ENCODE measurements at regions not wholly inside any gene's neighbourhood (a gene's known extent, or its start where the extent isn't known, plus 50 kb on each side); places are given as distances from the start of the nearest gene placed in this dataset.
A peak's percentile ranks its signal among the peaks of the same experiment; 100 is the strongest.

- DNase-seq = no peak
These were observed 172.2 kb upstream of the SLC10A2 start for GRCh38 chr13:103238441-103238840.

GRCh38 chr13:103236213-103236612 lies 170.0 kb upstream of the SLC10A2 start:
- DNase-seq = no peak

- DNase-seq = no peak
These were observed 163.5 kb upstream of the SLC10A2 start for GRCh38 chr13:103229674-103230073.

- DNase-seq = no peak
These were observed 158.6 kb upstream of the SLC10A2 start for GRCh38 chr13:103224804-103225203.

GRCh38 chr13:103222683-103223082 lies 156.5 kb upstream of the SLC10A2 start:
- no peak for DNase-seq

- no peak for DNase-seq
These were observed 152.0 kb upstream of the SLC10A2 start for GRCh38 chr13:103218253-103218652.

GRCh38 chr13:103213152-103213551 lies 146.9 kb upstream of the SLC10A2 start:
- DNase-seq = no peak

GRCh38 chr13:103210348-103210747 lies 144.1 kb upstream of the SLC10A2 start:
- no peak for DNase-seq

- DNase-seq = no peak
These were observed 137.6 kb upstream of the SLC10A2 start for GRCh38 chr13:103203735-103204330.

GRCh38 chr13:103200118-103200885 lies 134.1 kb upstream of the SLC10A2 start:
- DNase-seq = no peak

- DNase-seq = no peak
These were observed 133.3 kb upstream of the SLC10A2 start for GRCh38 chr13:103199380-103200088.

- DNase-seq = no peak
These were observed 130.1 kb upstream of the SLC10A2 start for GRCh38 chr13:103196356-103196755.

GRCh38 chr13:103195762-103196161 lies 129.5 kb upstream of the SLC10A2 start:
- DNase-seq = no peak

GRCh38 chr13:103194871-103195270 lies 128.7 kb upstream of the SLC10A2 start:
- no peak for DNase-seq

- no peak for DNase-seq
These were observed 126.4 kb upstream of the SLC10A2 start for GRCh38 chr13:103192511-103193135.

- no peak for DNase-seq
These were observed 124.6 kb upstream of the SLC10A2 start for GRCh38 chr13:103190841-103191240.

GRCh38 chr13:103188713-103189326 lies 122.6 kb upstream of the SLC10A2 start:
- peak; percentile 9 for DNase-seq

- no peak for DNase-seq
These were observed 121.5 kb upstream of the SLC10A2 start for GRCh38 chr13:103187721-103188156.

GRCh38 chr13:103184413-103184812 lies 118.2 kb upstream of the SLC10A2 start:
- DNase-seq = no peak

GRCh38 chr13:103178986-103179943 lies 113.0 kb upstream of the SLC10A2 start:
- DNase-seq = no peak

- no peak for DNase-seq
These were observed 108.7 kb upstream of the SLC10A2 start for GRCh38 chr13:103174966-103175365.
